HG02642 (cell line): ENCODE measurements at regions not wholly inside any gene's neighbourhood (a gene's known extent, or its start where the extent isn't known, plus 50 kb on each side); places are given as distances from the start of the nearest gene placed in this dataset.
"Not testable (repeated sequence)": the region's sequence is repeated elsewhere in the genome, so short reads cannot be mapped to it uniquely, and the experiment has no call there.

Experiments used
- ATAC-seq: cut with Tn5 transposase; IDR thresholded peaks from one replicate; pipeline ENCODE4 v1.9.1; 2021; ENCODE audit warnings: mild to moderate bottlenecking; ENCODE audit not compliant: unreplicated experiment, poor library complexity

GRCh38 chr19:29062475-29063435, 150.2 kb downstream of the UQCRFS1 start:
- no peak for ATAC-seq

GRCh38 chr19:29060813-29061364, 152.1 kb downstream of the UQCRFS1 start:
- ATAC-seq, result no peak

- ATAC-seq, result no peak
These were observed 156.4 kb downstream of the UQCRFS1 start for GRCh38 chr19:29056535-29056934.

- ATAC-seq, result no peak
These were observed 157.9 kb downstream of the UQCRFS1 start for GRCh38 chr19:29054886-29055675.

GRCh38 chr19:29048873-29049272, 164.1 kb downstream of the UQCRFS1 start:
- ATAC-seq, result no peak

- no peak for ATAC-seq
These were observed 167.2 kb downstream of the UQCRFS1 start for GRCh38 chr19:29045679-29046254.

GRCh38 chr19:29044037-29044436, 168.9 kb downstream of the UQCRFS1 start:
- ATAC-seq, result no peak

- no peak for ATAC-seq
These were observed 170.5 kb downstream of the UQCRFS1 start for GRCh38 chr19:29042450-29042849.

- no peak for ATAC-seq
These were observed 172.0 kb downstream of the UQCRFS1 start for GRCh38 chr19:29040951-29041350.

GRCh38 chr19:29040292-29040691, 172.7 kb downstream of the UQCRFS1 start:
- no peak for ATAC-seq

- not testable (repeated sequence) for ATAC-seq
These were observed 173.9 kb downstream of the UQCRFS1 start for GRCh38 chr19:29039036-29039435.

GRCh38 chr19:29031216-29031615, 181.7 kb downstream of the UQCRFS1 start:
- no peak for ATAC-seq

- ATAC-seq, result no peak
These were observed 183.5 kb downstream of the UQCRFS1 start for GRCh38 chr19:29029268-29029958.

- ATAC-seq, result no peak
These were observed 190.4 kb downstream of the UQCRFS1 start for GRCh38 chr19:29022599-29022998.

- ATAC-seq, result no peak
These were observed 190.8 kb downstream of the UQCRFS1 start for GRCh38 chr19:29022165-29022564.

GRCh38 chr19:29021232-29021916, 191.6 kb downstream of the UQCRFS1 start:
- ATAC-seq, result no peak

- ATAC-seq, result no peak
These were observed 193.5 kb downstream of the UQCRFS1 start for GRCh38 chr19:29019403-29019802.

GRCh38 chr19:29018542-29018941, 194.4 kb downstream of the UQCRFS1 start:
- no peak for ATAC-seq

- no peak for ATAC-seq
These were observed 195.2 kb downstream of the UQCRFS1 start for GRCh38 chr19:29017788-29018187.
